Keratinocyte (primary cell): ENCODE measurements at regions not wholly inside any gene's neighbourhood (a gene's known extent, or its start where the extent isn't known, plus 50 kb on each side); places are given as distances from the start of the nearest gene placed in this dataset.

Source experiments
- CTCF ChIP-seq, 3 experiments: IDR thresholded peaks in 1 of 3; conservative IDR thresholded peaks in 1 of 3; optimal IDR thresholded peaks in 1 of 3; 2 replicates in 2 of 3; 3 replicates in 1 of 3; pipeline versions ENCODE3 to v1.5.1; 2011; ENCODE audit warnings: low read length in 3 of 3, mild to moderate bottlenecking in 3 of 3, moderate library complexity in 2 of 3, control low read depth in 1 of 3, inconsistent platforms in 1 of 3; ENCODE audit not compliant: insufficient read depth in 2 of 3; ENCODE audit errors: extremely low read depth in 1 of 3
- EZH2 ChIP-seq: IDR thresholded peaks from one replicate; pipeline ENCODE4 v1.6.1; 2012; ENCODE audit warnings: inconsistent platforms, mild to moderate bottlenecking, low read length, moderate library complexity

GRCh38 chr16:13554643-13555042, 365.3 kb upstream of the ERCC4 start:
- TF ChIP-seq CTCF (optimal IDR thresholded peaks at IDR 0.05 in 1 of 3, IDR thresholded peaks at IDR 0.05 in 1 of 3, conservative IDR thresholded peaks at IDR 0.05 in 1 of 3; ENCODE audit: extremely low read depth in 1 of 3, insufficient read depth in 2 of 3, low read length in 3 of 3): no peak
- no peak for TF ChIP-seq EZH2
